GM12874 (cell line): ENCODE measurements at regions not wholly inside any gene's neighbourhood (a gene's known extent, or its start where the extent isn't known, plus 50 kb on each side); places are given as distances from the start of the nearest gene placed in this dataset.

Experiments
- TF ChIP-seq, protein P1 (sequence below): IDR thresholded peaks from 2 replicates; pipeline ENCODE4 v1.5.1; 2011; ENCODE audit warnings: low read depth, mild to moderate bottlenecking, control low read depth, low read length, moderate library complexity; ENCODE audit not compliant: insufficient read depth

DNA sequence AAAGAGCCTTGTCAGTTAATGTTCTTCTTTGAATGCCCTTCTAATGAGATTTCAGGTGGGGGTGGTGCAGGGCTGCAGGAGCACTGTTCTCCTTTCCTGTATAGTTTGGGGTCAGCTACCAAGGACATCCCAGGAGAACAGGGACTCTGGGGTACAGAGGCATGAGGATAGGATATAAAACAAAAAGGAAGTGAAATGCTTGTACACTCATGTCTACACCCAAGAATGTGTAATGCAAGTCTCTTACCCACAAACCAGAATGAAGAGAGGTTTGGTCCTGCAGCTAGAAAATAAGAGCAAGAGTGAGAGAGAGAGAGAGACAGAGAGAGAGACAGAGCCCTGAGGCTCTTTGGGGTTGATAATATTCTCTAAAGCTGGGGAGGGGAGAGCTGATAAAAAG lies 151.8 kb upstream of the KCTD1 start:
- TF ChIP-seq, protein P1, sequence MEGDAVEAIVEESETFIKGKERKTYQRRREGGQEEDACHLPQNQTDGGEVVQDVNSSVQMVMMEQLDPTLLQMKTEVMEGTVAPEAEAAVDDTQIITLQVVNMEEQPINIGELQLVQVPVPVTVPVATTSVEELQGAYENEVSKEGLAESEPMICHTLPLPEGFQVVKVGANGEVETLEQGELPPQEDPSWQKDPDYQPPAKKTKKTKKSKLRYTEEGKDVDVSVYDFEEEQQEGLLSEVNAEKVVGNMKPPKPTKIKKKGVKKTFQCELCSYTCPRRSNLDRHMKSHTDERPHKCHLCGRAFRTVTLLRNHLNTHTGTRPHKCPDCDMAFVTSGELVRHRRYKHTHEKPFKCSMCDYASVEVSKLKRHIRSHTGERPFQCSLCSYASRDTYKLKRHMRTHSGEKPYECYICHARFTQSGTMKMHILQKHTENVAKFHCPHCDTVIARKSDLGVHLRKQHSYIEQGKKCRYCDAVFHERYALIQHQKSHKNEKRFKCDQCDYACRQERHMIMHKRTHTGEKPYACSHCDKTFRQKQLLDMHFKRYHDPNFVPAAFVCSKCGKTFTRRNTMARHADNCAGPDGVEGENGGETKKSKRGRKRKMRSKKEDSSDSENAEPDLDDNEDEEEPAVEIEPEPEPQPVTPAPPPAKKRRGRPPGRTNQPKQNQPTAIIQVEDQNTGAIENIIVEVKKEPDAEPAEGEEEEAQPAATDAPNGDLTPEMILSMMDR, result no peak

DNA sequence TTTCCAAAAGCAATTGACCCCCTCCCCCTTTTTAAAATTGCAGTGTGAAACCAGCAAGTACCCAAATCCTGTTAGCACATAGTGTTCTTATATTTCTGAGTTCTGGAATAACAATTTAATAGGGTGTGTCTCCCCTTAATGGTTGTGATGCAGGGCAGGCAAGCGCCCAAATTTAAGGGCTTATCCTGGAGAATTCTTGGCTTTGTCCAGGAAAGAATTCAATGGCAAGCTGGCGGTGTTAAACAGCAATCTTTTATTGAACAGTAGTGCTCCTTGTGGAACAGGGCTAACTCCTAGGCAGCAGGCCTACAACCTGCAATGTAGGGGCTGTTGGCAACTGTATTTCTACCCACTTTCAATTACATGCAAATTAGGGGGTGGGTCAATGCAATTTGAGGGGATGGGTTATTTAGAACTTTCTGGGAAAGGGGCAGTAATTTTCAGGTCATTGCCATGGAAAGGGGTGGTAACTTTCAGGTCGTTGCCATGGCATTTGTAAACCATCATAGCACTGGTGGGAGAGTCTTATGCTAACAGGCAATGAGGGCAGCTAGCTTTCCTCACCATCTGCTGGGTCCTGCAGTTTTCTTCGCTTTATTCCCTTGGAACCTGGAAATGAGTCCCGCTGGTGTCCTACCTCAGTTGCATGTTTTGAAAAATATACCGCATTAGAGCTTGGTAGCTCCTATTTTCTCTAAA lies 149.0 kb upstream of the KCTD1 start:
- TF ChIP-seq, protein P1, result no peak

DNA sequence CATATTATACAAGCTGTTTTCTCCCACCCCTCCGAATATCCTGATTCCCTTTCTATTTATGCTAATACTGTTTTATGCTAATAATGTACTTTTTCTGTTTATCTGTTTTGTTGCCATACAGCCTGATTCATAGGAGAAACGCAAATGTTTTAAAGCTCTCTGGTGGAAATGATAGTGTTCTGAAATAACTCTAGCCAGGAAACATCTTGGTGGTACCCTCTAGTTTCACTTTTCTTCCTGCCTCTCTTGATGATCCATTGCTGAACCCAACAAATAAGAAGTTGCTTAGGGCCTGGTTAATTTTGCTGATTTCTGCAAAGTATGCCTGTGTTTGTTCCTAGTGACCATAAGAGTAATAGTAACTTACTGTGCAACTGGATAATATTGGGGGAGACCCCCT lies 148.4 kb upstream of the KCTD1 start:
- TF ChIP-seq, protein P1, result no peak

DNA sequence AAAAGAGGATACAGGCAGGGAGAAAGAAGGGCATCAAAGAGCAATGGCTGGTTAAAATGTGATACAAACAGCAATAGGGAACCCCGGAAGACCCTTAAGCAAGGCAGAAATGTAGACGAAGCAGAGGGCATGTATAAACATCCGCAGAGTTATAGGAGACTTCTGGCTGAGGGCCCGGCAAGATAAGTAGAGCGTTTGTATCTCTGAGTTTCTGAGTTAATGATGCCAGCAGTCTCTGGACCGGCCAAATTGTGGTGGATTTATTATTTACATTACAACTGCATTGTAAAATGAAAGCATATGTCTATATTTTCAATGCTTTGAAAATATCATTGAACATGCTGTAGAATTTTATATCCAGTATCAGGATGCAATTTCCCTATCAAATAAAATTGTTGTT lies 148.0 kb upstream of the KCTD1 start:
- TF ChIP-seq, protein P1, result no peak

GRCh38 chr18:26689226-26689879 lies 141.0 kb upstream of the KCTD1 start:
- TF ChIP-seq, protein P1, result no peak

- TF ChIP-seq, protein P1, result no peak
These were observed 138.2 kb upstream of the KCTD1 start for GRCh38 chr18:26686532-26686931.

DNA sequence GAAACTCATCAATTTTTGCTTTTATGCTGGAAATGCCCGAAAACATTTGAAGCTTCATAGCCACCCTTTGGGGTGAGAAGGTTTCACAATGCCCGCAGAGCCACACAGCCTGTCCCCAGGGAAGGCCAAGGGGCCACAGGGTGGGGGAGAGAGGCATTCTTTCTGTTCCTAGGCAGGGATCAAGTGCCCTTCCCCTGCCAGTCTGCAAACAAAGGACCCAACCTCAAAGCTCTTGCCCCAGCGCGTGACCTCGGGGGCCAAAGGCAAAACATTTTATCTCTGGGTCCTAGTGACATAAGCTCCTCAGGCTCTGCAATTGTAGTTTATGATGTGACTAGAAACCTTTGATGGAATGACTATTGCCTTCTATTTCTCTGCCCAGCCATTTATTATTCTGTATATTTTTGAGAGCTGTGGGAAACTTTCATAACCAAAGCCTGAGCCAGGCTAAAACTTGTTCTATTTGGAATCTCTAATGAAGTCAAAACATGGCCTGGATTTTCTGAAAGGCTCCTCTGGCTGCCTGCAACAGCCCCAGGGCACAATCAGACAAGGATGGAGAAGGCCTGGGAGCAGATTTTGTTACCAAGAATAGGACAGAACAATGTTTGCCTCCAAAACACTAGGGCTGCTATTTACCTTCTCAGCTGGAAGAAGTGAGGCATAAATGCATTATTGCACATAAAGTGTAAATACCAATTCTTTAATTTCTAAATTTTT lies 137.2 kb upstream of the KCTD1 start:
- TF ChIP-seq, protein P1, result no peak
